Fibroblast of skin of left biceps (primary cell): ENCODE measurements at regions not wholly inside any gene's neighbourhood (a gene's known extent, or its start where the extent isn't known, plus 50 kb on each side); places are given as distances from the start of the nearest gene placed in this dataset.

Experiments
- DNase-seq, 2 experiments: peaks; one replicate each; pipeline ENCODE4 v3.0.0-alpha.2; 2013; ENCODE audit warnings: low read depth in 2 of 2

GRCh38 chr9:88658311-88658822, 123.4 kb downstream of the NXNL2 start:
- DNase-seq, result no peak

GRCh38 chr9:88659126-88659525, 124.1 kb downstream of the NXNL2 start:
- no peak for DNase-seq

DNA sequence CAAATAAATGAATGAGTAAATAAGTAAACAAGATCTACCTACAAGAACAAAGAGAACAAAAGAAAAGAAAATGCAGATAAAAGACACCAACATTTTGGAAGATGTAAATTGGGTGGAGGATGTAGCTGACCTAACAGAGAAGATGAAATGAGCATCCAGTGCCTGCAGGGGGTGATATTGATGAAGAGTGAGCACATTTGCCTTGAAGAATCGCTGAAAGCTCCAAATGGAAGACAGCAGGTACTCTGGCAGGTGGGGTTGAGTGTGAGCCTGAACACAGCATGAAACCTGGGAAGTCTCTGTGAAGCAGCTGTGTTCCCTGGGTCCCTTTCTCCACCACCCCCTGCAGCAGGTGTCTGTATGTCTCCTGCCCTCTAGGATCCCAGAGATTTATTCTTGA, 125.6 kb downstream of the NXNL2 start:
- no peak for DNase-seq

DNA sequence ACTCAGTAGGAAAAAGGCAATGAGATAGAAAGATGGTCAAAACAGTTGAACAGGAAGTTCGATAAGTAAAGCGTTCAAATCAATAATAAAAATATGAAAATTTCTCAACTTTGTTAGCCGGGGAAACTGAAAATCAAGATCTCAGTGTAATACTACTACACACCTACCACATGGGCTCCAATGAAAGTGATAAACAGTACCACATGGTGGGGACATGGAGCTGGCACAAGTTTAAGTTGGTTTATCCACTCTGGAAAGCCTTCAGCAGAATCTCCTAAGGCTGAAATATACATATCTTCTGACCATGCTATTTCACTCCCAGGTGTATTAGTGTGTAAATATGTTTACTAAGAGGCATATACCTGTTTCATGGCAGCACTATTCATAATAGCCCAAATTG, 126.8 kb downstream of the NXNL2 start:
- DNase-seq, result no peak

DNA sequence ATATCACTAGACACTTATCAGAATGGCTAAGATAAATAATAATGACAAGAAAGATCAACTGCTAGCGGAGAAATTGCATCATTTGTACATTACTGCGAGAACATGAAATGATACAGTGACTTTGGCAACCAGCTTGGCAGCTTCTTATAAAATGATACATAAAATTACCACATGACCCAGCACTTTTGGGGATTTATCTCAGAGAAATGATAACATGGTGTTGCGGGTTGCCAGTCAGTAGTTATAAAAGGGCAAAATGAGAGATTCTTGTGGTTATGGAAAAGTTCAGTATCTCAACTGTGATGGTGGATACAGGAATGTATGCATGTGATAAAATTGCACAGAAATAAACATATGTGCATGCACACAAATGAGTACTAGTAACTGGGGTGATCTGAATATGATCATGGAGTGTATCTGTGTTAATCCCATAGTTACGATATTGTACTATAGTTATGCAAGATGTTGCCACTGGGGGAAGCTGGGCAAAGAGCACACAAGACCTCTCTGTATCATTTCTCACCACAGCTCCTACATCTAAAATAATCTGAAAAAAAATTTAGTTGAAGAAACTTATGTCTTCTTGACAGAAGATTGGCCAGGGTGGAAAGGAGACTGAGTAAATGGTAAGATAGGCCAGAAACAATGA, 128.9 kb downstream of the NXNL2 start:
- DNase-seq, result no peak

GRCh38 chr9:88664773-88665172, 129.8 kb downstream of the NXNL2 start:
- DNase-seq, result no peak

- no peak for DNase-seq
Observed at GRCh38 chr9:88672874-88673689, 138.1 kb downstream of the NXNL2 start.

- DNase-seq, result no peak
Observed at GRCh38 chr9:88673886-88674285, 138.9 kb downstream of the NXNL2 start.

DNA sequence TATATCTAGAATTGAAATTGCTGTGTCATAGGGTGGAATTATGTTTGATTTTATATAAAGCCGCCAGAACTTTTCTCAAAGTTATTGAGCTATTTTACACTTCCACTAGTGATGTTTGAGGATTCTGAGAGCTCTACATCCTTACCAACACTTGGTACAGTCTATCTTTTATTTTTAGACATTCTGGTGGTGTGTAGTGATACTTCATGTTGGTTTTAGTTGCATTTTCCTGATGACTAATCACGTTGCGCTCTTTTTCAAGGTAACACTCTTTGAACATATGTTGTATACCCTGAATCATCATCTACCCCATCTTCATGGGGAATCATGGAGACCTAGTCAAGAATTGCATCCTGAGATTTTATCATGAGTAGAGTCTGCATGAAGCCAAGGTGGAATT, 141.7 kb downstream of the NXNL2 start:
- no peak for DNase-seq

DNA sequence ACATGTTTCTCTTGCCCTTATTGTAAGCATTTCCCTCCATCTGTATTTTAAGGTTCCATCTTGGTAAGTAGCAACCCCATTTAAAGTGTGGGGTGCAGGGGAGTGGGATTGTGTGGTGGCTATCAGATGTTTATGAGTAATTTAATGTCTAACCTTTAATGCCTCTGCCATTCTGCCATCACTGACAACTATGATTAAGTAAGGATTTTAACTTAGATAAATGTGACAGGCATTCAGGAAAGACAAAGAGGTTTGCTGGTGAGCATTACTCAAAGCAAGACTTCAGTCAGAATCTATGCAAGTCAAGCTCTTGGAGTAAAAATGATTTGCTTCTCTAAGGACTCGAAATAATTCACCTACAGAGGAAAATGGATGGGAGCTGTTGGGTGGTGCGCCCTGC, 143.0 kb downstream of the NXNL2 start:
- DNase-seq, result no peak

DNA sequence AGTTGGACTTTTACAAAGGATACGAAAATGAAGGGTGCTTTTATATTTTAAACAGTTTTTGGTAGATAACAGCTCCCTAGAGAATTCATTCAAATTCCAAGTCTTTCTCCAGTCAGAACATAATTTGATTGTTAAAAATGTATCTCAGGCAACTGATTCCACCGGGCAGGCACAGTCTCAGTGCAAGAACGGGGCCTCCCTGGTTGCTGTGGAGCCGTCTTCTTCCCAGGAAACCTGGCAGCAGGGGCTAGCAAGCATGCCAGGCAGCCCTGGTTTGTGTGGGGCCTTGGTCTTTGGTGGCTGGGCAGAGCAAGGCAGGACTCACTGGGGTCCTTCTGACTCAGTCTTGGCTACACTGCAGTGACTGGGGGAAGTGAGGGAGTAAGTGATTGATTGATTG, 143.5 kb downstream of the NXNL2 start:
- DNase-seq, result no peak

DNA sequence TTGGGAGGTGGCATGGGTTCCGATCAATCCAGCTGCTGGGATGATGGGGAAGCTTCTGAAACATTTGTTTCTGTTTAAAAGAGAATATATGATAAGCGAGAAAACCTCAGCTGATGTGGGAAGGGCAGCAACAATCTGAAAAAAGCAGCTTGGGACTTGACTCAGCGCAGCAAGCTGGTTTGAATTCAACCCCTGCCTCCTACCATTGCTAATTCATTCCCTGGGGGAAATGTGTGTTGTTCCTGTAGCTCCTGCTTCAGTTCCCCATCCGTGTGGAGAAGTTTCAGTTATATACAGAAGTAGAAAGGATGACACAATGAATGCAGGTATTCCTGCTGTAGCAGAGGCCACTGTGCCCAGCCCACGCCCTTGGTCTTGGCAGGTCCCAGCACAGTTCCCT, 145.1 kb downstream of the NXNL2 start:
- DNase-seq, result peak in 1 of 2 experiments; percentile 20

- no peak for DNase-seq
Observed at GRCh38 chr9:88680505-88681160, 145.7 kb downstream of the NXNL2 start.

DNA sequence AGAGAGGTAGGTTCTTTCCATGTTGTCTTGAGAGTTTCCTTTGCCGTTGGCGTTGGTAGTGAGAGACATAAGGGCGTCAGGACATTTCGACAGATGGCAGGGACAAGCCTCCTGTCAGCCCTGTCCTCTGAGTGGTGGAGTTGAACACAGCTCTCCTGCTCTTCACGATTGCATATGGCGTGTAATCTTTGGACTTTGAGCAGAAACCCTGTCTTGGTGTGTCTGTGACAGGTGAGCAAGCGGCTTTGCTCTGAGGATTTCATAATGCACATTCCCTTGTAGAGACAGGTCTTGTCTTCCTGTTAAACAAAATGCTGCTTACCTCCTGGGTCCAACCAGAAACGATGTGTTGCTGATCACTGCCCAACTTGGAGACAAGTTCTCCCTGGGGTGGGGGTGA, 146.5 kb downstream of the NXNL2 start:
- DNase-seq, result no peak

- DNase-seq, result no peak
Observed at GRCh38 chr9:88682431-88682831, 147.5 kb downstream of the NXNL2 start.

DNA sequence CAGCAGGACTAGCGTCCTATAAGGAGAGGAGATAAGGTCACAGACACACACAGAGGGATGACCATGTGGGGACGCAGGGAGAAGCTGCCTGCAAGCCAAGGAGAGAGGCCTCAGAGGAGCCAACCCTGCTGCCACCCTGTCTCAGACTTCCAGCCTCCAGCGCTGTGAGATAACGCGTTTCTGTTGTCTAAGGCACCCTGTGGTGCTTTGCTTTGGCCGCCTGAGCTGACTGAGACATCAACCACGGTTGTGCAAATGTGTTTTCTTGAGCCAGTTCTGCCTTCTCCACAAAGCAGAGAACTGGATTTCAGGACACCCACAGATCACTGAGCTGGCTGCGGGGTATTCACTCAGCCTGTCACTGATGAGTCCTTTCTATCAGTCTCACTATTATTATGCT, 149.1 kb downstream of the NXNL2 start:
- DNase-seq, result no peak

- DNase-seq, result no peak
Observed at GRCh38 chr9:88684845-88685244, 149.9 kb downstream of the NXNL2 start.

- no peak for DNase-seq
Observed at GRCh38 chr9:88685966-88686365, 151.0 kb downstream of the NXNL2 start.

GRCh38 chr9:88689509-88690298, 154.7 kb downstream of the NXNL2 start:
- no peak for DNase-seq

DNA sequence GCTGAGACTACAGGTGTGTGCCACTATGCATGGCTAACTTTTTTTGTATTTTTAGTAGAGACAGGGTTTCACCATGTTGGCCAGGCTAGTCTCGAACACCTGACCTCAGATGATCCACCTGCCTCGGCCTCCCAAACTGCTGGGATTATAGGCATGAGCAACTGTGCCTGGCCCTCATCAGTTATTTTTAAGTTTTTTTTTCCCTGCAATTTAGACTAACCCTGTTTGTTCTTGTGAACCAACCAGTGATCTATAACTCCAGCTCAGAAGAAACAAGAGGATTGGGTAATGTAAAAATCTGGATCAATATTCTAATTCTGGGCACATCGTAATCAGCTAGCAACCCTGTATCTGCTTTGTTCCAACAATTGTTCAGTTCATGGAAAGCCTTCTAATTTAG, 155.7 kb downstream of the NXNL2 start:
- DNase-seq, result no peak

GRCh38 chr9:88691091-88691490, 156.1 kb downstream of the NXNL2 start:
- DNase-seq, result no peak

- no peak for DNase-seq
Observed at GRCh38 chr9:88691811-88692210, 156.8 kb downstream of the NXNL2 start.
